ENCODE measurements at regions not wholly inside any gene's neighbourhood (a gene's known extent, or its start where the extent isn't known, plus 50 kb on each side); places are given as distances from the start of the nearest gene placed in this dataset.
"Not testable (repeated sequence)": the region's sequence is repeated elsewhere in the genome, so short reads cannot be mapped to it uniquely, and the experiment has no call there.

DNA sequence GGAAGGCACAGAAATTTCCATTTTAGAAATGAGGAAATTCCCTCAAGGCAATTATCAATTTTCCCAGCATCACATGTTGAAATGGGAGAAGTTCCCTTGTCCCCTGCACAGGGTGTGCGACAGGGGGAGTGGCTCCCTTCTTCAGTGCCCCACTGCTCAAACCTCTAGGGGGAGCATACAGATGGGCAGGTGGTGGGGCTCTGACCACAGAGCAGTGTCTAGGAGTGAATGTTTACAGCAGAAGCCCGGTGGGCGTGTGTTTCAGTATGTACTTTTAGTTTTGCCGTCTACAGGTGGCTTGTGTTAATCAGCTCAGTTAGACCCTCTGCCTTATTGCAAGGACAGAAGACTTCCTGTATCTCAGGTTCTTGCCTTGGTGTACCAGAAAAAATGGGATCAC is 493.7 kb upstream of the PLXNA2 start:
- DNase-seq (ENCODE audit: low spot score in 2 of 2), result no peak
- H3K27me3 ChIP-seq (ENCODE audit: low read depth), result no peaks in the 10 kb centered on the region
- in situ Hi-C loops (cut with MboI; ENCODE audit: low sequenced_read_pairs), result no loop called here
- H3K36me3 ChIP-seq (replicated peaks), result no peaks in the 10 kb centered on the region
- H3K9me3 ChIP-seq, result no peaks in the 10 kb centered on the region
- H3K4me3 ChIP-seq, result no peak overlapping the region
- H3K4me1 ChIP-seq, result no peaks in the 10 kb centered on the region

- in situ Hi-C loops (cut with MboI; ENCODE audit: low sequenced_read_pairs); DNase-seq (ENCODE audit: low spot score in 2 of 2); H3K27me3 ChIP-seq (ENCODE audit: low read depth); H3K4me3 ChIP-seq; H3K36me3 ChIP-seq (replicated peaks); H3K4me1 ChIP-seq; H3K9me3 ChIP-seq: not testable (repeated sequence)
These were observed 495.5 kb upstream of the PLXNA2 start for GRCh38 chr1:208739636-208740035.

DNA sequence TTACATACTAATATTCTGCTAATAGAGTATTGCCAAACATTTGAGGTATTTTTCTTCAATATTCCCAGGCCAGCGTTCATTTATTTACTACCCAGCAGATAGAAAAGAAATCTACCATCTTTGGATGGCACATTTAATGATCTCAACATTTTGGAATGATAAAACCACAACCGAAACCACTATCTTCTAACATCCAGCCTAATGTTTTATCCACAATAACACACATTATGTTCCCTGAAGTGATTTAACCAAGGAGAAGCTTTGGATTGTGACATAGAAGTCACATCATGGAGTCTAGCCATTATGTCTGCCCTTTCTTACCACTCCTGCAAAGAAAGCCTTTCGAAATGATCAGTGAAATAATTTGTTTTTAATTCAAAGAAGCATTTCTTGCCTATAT is 497.1 kb upstream of the PLXNA2 start:
- H3K27me3 ChIP-seq (ENCODE audit: low read depth), result no peaks in the 10 kb centered on the region
- no peak for DNase-seq (ENCODE audit: low spot score in 2 of 2)
- no peaks in the 10 kb centered on the region for H3K4me1 ChIP-seq
- H3K4me3 ChIP-seq, result no peak overlapping the region
- H3K9me3 ChIP-seq, result no peaks in the 10 kb centered on the region
- no peaks in the 10 kb centered on the region for H3K36me3 ChIP-seq (replicated peaks)
- in situ Hi-C loops (cut with MboI; ENCODE audit: low sequenced_read_pairs), result no loop called here

GRCh38 chr1:208743361-208743760 is 499.2 kb upstream of the PLXNA2 start:
- H3K36me3 ChIP-seq (replicated peaks), result no peaks in the 10 kb centered on the region
- no peak for DNase-seq (ENCODE audit: low spot score in 2 of 2)
- H3K9me3 ChIP-seq, result no peaks in the 10 kb centered on the region
- in situ Hi-C loops (cut with MboI; ENCODE audit: low sequenced_read_pairs), result no loop called here
- no peak overlapping the region for H3K4me3 ChIP-seq
- no peaks in the 10 kb centered on the region for H3K4me1 ChIP-seq
- H3K27me3 ChIP-seq (ENCODE audit: low read depth), result no peaks in the 10 kb centered on the region

- H3K9me3 ChIP-seq, result no peaks in the 10 kb centered on the region
- H3K4me1 ChIP-seq, result no peaks in the 10 kb centered on the region
- no peaks in the 10 kb centered on the region for H3K27me3 ChIP-seq (ENCODE audit: low read depth)
- H3K4me3 ChIP-seq, result no peak overlapping the region
- no peaks in the 10 kb centered on the region for H3K36me3 ChIP-seq (replicated peaks)
- in situ Hi-C loops (cut with MboI; ENCODE audit: low sequenced_read_pairs), result no loop called here
- no peak for DNase-seq (ENCODE audit: low spot score in 2 of 2)
These were observed 503.8 kb upstream of the PLXNA2 start for GRCh38 chr1:208747979-208748378.

DNA sequence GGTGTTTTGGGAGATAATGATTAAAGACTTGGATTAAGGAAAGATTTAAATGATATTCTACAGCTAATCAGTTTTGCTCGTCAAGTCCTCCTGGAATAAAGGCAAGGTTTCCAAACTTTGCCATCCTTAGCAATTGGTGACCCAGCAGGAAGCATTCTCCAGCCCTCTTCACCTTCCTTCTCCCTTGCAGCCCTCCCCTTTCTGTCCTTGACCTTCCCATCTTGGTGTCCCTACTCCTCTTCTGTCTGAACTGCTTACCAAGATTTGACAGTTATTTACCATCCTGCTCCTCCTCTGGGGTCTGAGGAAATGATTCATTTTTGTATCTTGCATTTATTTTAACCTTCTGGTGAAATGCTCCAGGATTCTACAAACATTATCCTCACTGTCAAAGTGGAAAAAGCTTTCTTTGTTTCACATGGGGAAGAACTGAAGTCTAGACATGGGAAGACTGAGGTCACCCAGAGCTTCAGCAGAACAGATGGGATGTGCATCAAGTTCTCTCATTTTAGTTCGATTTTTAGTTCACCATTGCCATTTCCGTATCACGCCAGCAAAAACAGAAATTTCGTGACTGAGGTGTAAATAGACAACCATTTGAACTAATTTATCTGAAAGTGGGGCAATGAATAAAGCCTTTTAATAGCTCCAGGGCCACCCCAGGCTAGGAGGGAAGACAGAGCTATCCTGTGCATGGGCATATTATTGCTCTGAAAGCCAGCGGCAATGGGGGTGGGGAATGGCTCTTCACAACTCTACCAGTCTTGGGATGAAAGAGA is 504.4 kb upstream of the PLXNA2 start:
- H3K9me3 ChIP-seq, result no peaks in the 10 kb centered on the region
- in situ Hi-C loops (cut with MboI; ENCODE audit: low sequenced_read_pairs), result no loop called here
- DNase-seq (ENCODE audit: low spot score in 2 of 2), result no peak
- no peaks in the 10 kb centered on the region for H3K4me1 ChIP-seq
- H3K27me3 ChIP-seq (ENCODE audit: low read depth), result no peaks in the 10 kb centered on the region
- H3K36me3 ChIP-seq (replicated peaks), result no peaks in the 10 kb centered on the region
- H3K4me3 ChIP-seq, result no peak overlapping the region

DNA sequence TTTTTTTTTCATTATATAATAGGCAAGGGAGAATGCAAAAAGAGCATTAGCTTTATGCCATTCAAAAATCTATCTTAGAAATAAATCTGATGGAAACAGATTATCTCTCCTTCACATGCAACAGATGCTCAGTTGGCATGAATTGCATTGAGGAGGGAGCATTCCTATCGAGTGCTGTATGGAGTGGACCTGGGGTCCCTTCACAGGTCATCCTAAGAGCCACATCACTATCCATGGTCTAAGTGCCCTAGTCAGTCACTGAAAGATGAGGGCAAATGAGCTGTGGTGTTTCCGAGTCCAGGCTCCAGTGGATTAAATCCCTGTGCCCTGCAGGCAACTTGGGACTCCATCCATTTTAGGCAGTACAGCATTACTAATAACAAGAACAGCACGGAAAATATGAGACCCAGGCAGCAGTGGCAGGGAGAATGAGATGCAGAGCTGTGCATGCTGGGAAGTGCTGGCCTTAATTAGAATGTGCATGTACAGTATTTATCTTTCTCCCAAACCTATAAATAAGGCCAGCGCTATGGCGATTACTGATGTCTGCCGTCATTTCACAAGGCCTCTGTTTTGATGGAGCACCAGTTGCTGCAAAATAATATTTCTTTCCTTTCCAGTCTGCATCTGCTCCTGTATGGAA is 512.3 kb upstream of the PLXNA2 start:
- H3K4me1 ChIP-seq, result no peaks in the 10 kb centered on the region
- no peaks in the 10 kb centered on the region for H3K27me3 ChIP-seq (ENCODE audit: low read depth)
- H3K36me3 ChIP-seq (replicated peaks), result no peaks in the 10 kb centered on the region
- in situ Hi-C loops (cut with MboI; ENCODE audit: low sequenced_read_pairs), result no loop called here
- no peak for DNase-seq (ENCODE audit: low spot score in 2 of 2)
- no peak overlapping the region for H3K4me3 ChIP-seq
- H3K9me3 ChIP-seq, result no peaks in the 10 kb centered on the region

DNA sequence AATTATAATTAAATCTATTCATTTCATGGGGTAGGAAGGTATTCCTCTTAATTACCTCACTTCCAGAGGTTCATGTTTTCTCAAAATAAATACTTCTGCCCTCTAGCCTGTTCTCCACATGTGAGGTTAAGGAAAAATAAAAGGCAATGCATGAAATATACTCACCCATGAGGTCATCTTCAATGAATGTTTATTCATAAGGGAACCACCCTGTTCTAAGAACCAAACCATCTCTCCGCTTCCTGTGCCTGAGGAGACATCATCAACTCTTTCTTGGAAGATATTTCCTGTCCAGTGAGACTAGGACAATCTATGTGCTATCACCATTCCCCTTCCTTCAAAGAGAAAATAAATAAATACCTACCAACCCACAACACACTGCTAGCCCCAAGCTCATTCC is 513.7 kb upstream of the PLXNA2 start:
- Histone ChIP-seq H3K36me3 (replicated peaks) (no peaks in the 10 kb centered on the region), H3K9me3 (no peaks in the 10 kb centered on the region), H3K4me3 (no peak overlapping the region), H3K4me1 (no peaks in the 10 kb centered on the region), H3K27me3 (ENCODE audit: low read depth) (no peaks in the 10 kb centered on the region)
- no peak for DNase-seq (ENCODE audit: low spot score in 2 of 2)
- in situ Hi-C loops (cut with MboI; ENCODE audit: low sequenced_read_pairs), result no loop called here

- Histone ChIP-seq H3K27me3 (ENCODE audit: low read depth) (no peaks in the 10 kb centered on the region), H3K4me1 (no peaks in the 10 kb centered on the region), H3K36me3 (replicated peaks) (no peaks in the 10 kb centered on the region), H3K9me3 (no peaks in the 10 kb centered on the region), H3K4me3 (no peak overlapping the region)
- in situ Hi-C loops (cut with MboI; ENCODE audit: low sequenced_read_pairs), result no loop called here
- DNase-seq (ENCODE audit: low spot score in 2 of 2), result no peak
These were observed 515.1 kb upstream of the PLXNA2 start for GRCh38 chr1:208759255-208759654.

DNA sequence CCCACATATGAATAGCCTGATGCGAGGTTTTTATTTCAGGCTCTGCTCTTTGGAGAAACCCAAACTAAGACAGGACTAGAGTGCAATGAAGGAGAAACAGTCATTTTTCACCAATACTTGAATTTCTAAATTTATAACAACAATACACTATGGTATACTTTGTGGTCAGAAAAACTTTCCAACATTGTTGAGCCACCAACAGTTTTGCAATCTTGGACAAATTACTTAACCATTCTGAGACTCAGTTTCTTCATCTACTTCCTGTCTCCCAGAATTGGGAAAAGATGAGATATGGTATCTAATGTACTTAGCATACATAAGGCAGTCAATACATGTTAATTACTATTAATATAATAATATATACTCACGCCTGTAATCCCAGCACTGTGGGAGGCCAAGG is 519.8 kb upstream of the PLXNA2 start:
- no peak for DNase-seq (ENCODE audit: low spot score in 2 of 2)
- in situ Hi-C loops (cut with MboI; ENCODE audit: low sequenced_read_pairs), result no loop called here
- Histone ChIP-seq H3K4me1 (no peaks in the 10 kb centered on the region), H3K9me3 (no peaks in the 10 kb centered on the region), H3K4me3 (no peak overlapping the region), H3K36me3 (replicated peaks) (no peaks in the 10 kb centered on the region), H3K27me3 (ENCODE audit: low read depth) (no peaks in the 10 kb centered on the region)

GRCh38 chr1:208766832-208767231 is 522.6 kb upstream of the PLXNA2 start:
- Histone ChIP-seq H3K9me3 (no peaks in the 10 kb centered on the region), H3K4me1 (no peaks in the 10 kb centered on the region), H3K27me3 (ENCODE audit: low read depth) (no peaks in the 10 kb centered on the region), H3K4me3 (no peak overlapping the region), H3K36me3 (replicated peaks) (no peaks in the 10 kb centered on the region)
- in situ Hi-C loops (cut with MboI; ENCODE audit: low sequenced_read_pairs), result no loop called here
- DNase-seq (ENCODE audit: low spot score in 2 of 2), result no peak

DNA sequence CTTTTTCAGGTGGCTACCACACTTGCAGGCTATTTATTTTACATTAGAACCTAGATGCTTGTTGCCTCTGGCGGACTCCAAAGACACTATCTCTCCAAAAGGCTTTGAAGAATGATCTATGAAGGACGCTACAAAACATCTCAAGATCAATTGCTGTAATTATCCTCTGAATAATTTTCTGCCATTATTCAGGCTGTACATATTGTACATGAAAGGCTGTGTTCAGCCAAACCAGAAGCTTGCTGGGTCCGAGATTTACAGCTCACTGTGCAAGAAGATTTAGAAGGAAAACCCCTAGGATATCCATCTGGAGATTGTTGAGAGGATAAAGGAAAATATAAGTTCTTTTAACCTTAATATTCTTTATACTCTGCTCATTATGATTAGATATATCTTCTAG is 523.6 kb upstream of the PLXNA2 start:
- Histone ChIP-seq H3K9me3 (no peaks in the 10 kb centered on the region), H3K27me3 (ENCODE audit: low read depth) (no peaks in the 10 kb centered on the region), H3K4me1 (no peaks in the 10 kb centered on the region), H3K36me3 (replicated peaks) (no peaks in the 10 kb centered on the region), H3K4me3 (no peak overlapping the region)
- in situ Hi-C loops (cut with MboI; ENCODE audit: low sequenced_read_pairs), result no loop called here
- no peak for DNase-seq (ENCODE audit: low spot score in 2 of 2)

GRCh38 chr1:208772891-208773290 is 528.7 kb upstream of the PLXNA2 start:
- Histone ChIP-seq H3K9me3 (no peaks in the 10 kb centered on the region), H3K27me3 (ENCODE audit: low read depth) (no peaks in the 10 kb centered on the region), H3K36me3 (replicated peaks) (no peaks in the 10 kb centered on the region), H3K4me1 (no peaks in the 10 kb centered on the region), H3K4me3 (no peak overlapping the region)
- no peak for DNase-seq (ENCODE audit: low spot score in 2 of 2)
- in situ Hi-C loops (cut with MboI; ENCODE audit: low sequenced_read_pairs), result no loop called here

GRCh38 chr1:208775841-208776240 is 531.7 kb upstream of the PLXNA2 start:
- H3K27me3 ChIP-seq (ENCODE audit: low read depth), result no peaks in the 10 kb centered on the region
- H3K36me3 ChIP-seq (replicated peaks), result no peaks in the 10 kb centered on the region
- H3K4me1 ChIP-seq, result no peaks in the 10 kb centered on the region
- no peaks in the 10 kb centered on the region for H3K9me3 ChIP-seq
- no peak overlapping the region for H3K4me3 ChIP-seq
- in situ Hi-C loops (cut with MboI; ENCODE audit: low sequenced_read_pairs), result no loop called here
- no peak for DNase-seq (ENCODE audit: low spot score in 2 of 2)

DNA sequence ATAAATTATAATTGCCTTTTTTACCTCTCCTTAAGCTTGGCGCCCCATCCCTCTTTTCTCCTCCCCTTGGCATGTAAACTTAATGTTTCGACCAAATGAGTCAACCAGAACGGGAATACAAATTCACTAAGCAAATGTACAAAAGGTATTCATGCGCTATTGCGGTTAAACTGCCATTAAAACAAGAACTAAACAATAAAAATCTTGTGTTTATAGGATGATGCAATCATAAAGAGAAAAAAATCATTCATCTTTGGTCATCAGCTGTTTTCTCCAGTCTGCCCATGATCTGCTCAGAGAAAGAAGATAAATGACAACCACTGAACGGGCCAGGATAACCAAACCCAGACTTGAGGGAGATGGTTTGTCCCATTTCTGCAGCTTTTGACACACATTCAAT is 534.2 kb upstream of the PLXNA2 start:
- no peaks in the 10 kb centered on the region for H3K27me3 ChIP-seq (ENCODE audit: low read depth)
- H3K36me3 ChIP-seq (replicated peaks), result no peaks in the 10 kb centered on the region
- H3K4me1 ChIP-seq, result no peaks in the 10 kb centered on the region
- in situ Hi-C loops (cut with MboI; ENCODE audit: low sequenced_read_pairs), result no loop called here
- no peak for DNase-seq (ENCODE audit: low spot score in 2 of 2)
- no peak overlapping the region for H3K4me3 ChIP-seq
- no peaks in the 10 kb centered on the region for H3K9me3 ChIP-seq
